ENCODE measurements at regions not wholly inside any gene's neighbourhood (a gene's known extent, or its start where the extent isn't known, plus 50 kb on each side); places are given as distances from the start of the nearest gene placed in this dataset.

- no peaks in the 10 kb centered on the region for H3K36me3 ChIP-seq
- no peaks in the 10 kb centered on the region for H3F3A ChIP-seq (ENCODE audit: low read depth)
- DNase-seq (ENCODE audit: low spot score) = no peak
- no peaks in the 10 kb centered on the region for H3K27me3 ChIP-seq
- H3K9me3 ChIP-seq (ENCODE audit: low read depth) = no peaks in the 10 kb centered on the region
- no peak overlapping the region for H3K9ac ChIP-seq
- H4K20me1 ChIP-seq (ENCODE audit: low read depth) = no peaks in the 10 kb centered on the region
- Mint-ChIP-seq H3K4me3 (no peak overlapping the region), H3K27ac (no peak overlapping the region), H3K36me3 (no peaks in the 10 kb centered on the region), H3K27me3 (ENCODE audit: insufficient read depth, low read depth) (peaks cover 8% of the 10 kb centered on the region), H3K4me1 (peaks cover 19% of the 10 kb centered on the region), H3K9me3 (peaks cover 2% of the 10 kb centered on the region)
- H3K4me2 ChIP-seq = no peak overlapping the region
- TF ChIP-seq EZH2 (IDR thresholded peaks at IDR 0.05) = no peak
- no peak for TF ChIP-seq EZH2phosphoT487 (IDR thresholded peaks at IDR 0.05)
- TF ChIP-seq, protein P1, sequence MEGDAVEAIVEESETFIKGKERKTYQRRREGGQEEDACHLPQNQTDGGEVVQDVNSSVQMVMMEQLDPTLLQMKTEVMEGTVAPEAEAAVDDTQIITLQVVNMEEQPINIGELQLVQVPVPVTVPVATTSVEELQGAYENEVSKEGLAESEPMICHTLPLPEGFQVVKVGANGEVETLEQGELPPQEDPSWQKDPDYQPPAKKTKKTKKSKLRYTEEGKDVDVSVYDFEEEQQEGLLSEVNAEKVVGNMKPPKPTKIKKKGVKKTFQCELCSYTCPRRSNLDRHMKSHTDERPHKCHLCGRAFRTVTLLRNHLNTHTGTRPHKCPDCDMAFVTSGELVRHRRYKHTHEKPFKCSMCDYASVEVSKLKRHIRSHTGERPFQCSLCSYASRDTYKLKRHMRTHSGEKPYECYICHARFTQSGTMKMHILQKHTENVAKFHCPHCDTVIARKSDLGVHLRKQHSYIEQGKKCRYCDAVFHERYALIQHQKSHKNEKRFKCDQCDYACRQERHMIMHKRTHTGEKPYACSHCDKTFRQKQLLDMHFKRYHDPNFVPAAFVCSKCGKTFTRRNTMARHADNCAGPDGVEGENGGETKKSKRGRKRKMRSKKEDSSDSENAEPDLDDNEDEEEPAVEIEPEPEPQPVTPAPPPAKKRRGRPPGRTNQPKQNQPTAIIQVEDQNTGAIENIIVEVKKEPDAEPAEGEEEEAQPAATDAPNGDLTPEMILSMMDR (IDR thresholded peaks at IDR 0.05) = no peak
- no peaks in the 10 kb centered on the region for H3K79me2 ChIP-seq (ENCODE audit: low read depth)
- H3K4me3 ChIP-seq = no peak overlapping the region
- H2AFZ ChIP-seq (replicated peaks) = peak overlapping the region; percentile 85
- H3K4me1 ChIP-seq = peaks cover 5% of the 10 kb centered on the region
- no peak overlapping the region for H3K27ac ChIP-seq
Observed at GRCh38 chr3:72171946-72172345, 387.0 kb upstream of the PROK2 start.

GRCh38 chr3:72171463-72171881, 386.5 kb upstream of the PROK2 start:
- H3K27me3 Mint-ChIP-seq (ENCODE audit: insufficient read depth, low read depth) = peaks cover 8% of the 10 kb centered on the region
- DNase-seq (ENCODE audit: low spot score) = no peak
- Histone ChIP-seq H2AFZ (replicated peaks) (peak overlapping the region; percentile 85), H3K4me1 (peaks cover 5% of the 10 kb centered on the region), H3K27ac (no peak overlapping the region), H4K20me1 (ENCODE audit: low read depth) (no peaks in the 10 kb centered on the region), H3K36me3 (no peaks in the 10 kb centered on the region), H3K79me2 (ENCODE audit: low read depth) (no peaks in the 10 kb centered on the region), H3K9me3 (ENCODE audit: low read depth) (no peaks in the 10 kb centered on the region), H3K4me2 (no peak overlapping the region), H3F3A (ENCODE audit: low read depth) (no peaks in the 10 kb centered on the region), H3K4me3 (no peak overlapping the region), H3K9ac (no peak overlapping the region), H3K27me3 (no peaks in the 10 kb centered on the region)
- H3K4me3 Mint-ChIP-seq = no peak overlapping the region
- H3K36me3 Mint-ChIP-seq = no peaks in the 10 kb centered on the region
- peaks cover 2% of the 10 kb centered on the region for H3K9me3 Mint-ChIP-seq
- TF ChIP-seq, protein P1 (IDR thresholded peaks at IDR 0.05) = no peak
- TF ChIP-seq EZH2phosphoT487 (IDR thresholded peaks at IDR 0.05) (no peak), EZH2 (IDR thresholded peaks at IDR 0.05) (no peak)
- peak overlapping the region; percentile 9 for H3K27ac Mint-ChIP-seq
- peaks cover 16% of the 10 kb centered on the region for H3K4me1 Mint-ChIP-seq

GRCh38 chr3:72169561-72170472, 384.9 kb upstream of the PROK2 start:
- peaks cover 15% of the 10 kb centered on the region for H3K4me1 Mint-ChIP-seq
- H4K20me1 ChIP-seq (ENCODE audit: low read depth) = no peaks in the 10 kb centered on the region
- H3K4me3 ChIP-seq = no peak overlapping the region
- no peak for DNase-seq (ENCODE audit: low spot score)
- no peak overlapping the region for H3K27ac ChIP-seq
- H3K9me3 Mint-ChIP-seq = peaks cover 2% of the 10 kb centered on the region
- H3K4me3 Mint-ChIP-seq = no peak overlapping the region
- H3K79me2 ChIP-seq (ENCODE audit: low read depth) = no peaks in the 10 kb centered on the region
- no peak overlapping the region for H3K9ac ChIP-seq
- H3K36me3 ChIP-seq = no peaks in the 10 kb centered on the region
- no peaks in the 10 kb centered on the region for H3K36me3 Mint-ChIP-seq
- no peaks in the 10 kb centered on the region for H3K27me3 ChIP-seq
- H3F3A ChIP-seq (ENCODE audit: low read depth) = no peaks in the 10 kb centered on the region
- H2AFZ ChIP-seq (replicated peaks) = no peak overlapping the region
- H3K4me1 ChIP-seq = peaks cover 14% of the 10 kb centered on the region
- no peak overlapping the region for H3K27ac Mint-ChIP-seq
- no peak overlapping the region for H3K4me2 ChIP-seq
- H3K9me3 ChIP-seq (ENCODE audit: low read depth) = no peaks in the 10 kb centered on the region
- peaks cover 6% of the 10 kb centered on the region for H3K27me3 Mint-ChIP-seq (ENCODE audit: insufficient read depth, low read depth)
- TF ChIP-seq EZH2 (IDR thresholded peaks at IDR 0.05) (no peak), EZH2phosphoT487 (IDR thresholded peaks at IDR 0.05) (no peak)
- TF ChIP-seq, protein P1 (IDR thresholded peaks at IDR 0.05) = no peak
